A673 (cell line): ENCODE measurements at regions not wholly inside any gene's neighbourhood (a gene's known extent, or its start where the extent isn't known, plus 50 kb on each side); places are given as distances from the start of the nearest gene placed in this dataset.

ENCODE experiments used
- CTCF ChIP-seq: fragments of 300-800, 200-600 bp; sonication (generic); conservative IDR thresholded peaks from 2 replicates; pipeline ENCODE4 v1.5.1; 2017; ENCODE audit warnings: low read depth, mild to moderate bottlenecking, antibody characterized with exemption, low read length, moderate library complexity, mixed read lengths
- EZH2 ChIP-seq: fragments of 200-600 bp; sonication (generic); IDR thresholded peaks from 2 replicates; pipeline ENCODE4 v1.6.1; 2017; ENCODE audit warnings: borderline replicate concordance, low read depth, mild to moderate bottlenecking, mixed read lengths, antibody characterized with exemption, low read length; ENCODE audit not compliant: poor library complexity, severe bottlenecking

- TF ChIP-seq CTCF (no peak), EZH2 (no peak)
Observed at GRCh38 chr6:126667728-126668127, 327.8 kb downstream of the CENPW start.
